ENCODE measurements at regions not wholly inside any gene's neighbourhood (a gene's known extent, or its start where the extent isn't known, plus 50 kb on each side); places are given as distances from the start of the nearest gene placed in this dataset.

GRCh38 chr2:217362710-217363109, 502.8 kb upstream of the TNP1 start:
- TF ChIP-seq POLR2A (IDR thresholded peaks at IDR 0.05; ENCODE audit: extremely low read depth, insufficient read length) = no peak
- DNase-seq (ENCODE audit: low read depth) = no peak
- H3K4me3 ChIP-seq (ENCODE audit: low read depth, low read length) = no peak overlapping the region

- DNase-seq (ENCODE audit: low read depth) = no peak
- TF ChIP-seq MAX (IDR thresholded peaks at IDR 0.05; ENCODE audit: low read depth, low read length) (no peak), MYC (IDR thresholded peaks at IDR 0.05; ENCODE audit: low read depth, low read length) (no peak), CTCF (IDR thresholded peaks at IDR 0.05; ENCODE audit: low read depth, low read length) (no peak), POLR2A (IDR thresholded peaks at IDR 0.05; ENCODE audit: extremely low read depth, insufficient read length) (no peak)
- no peak overlapping the region for H3K4me3 ChIP-seq (ENCODE audit: low read depth, low read length)
Observed at GRCh38 chr2:217362286-217362685, 502.4 kb upstream of the TNP1 start.

DNA sequence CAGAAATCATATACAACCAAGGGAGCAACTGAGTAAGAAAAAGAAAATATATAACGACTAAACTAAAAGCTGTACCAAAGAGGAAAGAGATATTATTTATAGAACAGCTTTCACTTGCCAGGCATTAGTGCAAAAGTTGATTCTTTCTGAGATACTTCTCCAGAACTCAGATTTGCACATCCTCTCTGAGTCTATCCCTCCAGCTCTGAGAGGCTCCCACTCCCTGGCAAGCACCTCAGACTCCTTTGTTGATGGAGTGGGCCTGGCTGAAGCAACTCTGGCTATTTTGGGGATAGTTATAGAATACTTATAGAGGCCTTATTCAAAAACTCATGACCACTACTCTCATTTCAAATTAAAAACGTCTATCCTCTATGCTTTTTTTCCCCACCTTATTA, 501.6 kb upstream of the TNP1 start:
- no peak for TF ChIP-seq POLR2A (IDR thresholded peaks at IDR 0.05; ENCODE audit: extremely low read depth, insufficient read length)
- TF ChIP-seq MAX (IDR thresholded peaks at IDR 0.05; ENCODE audit: low read depth, low read length) = no peak
- TF ChIP-seq MYC (IDR thresholded peaks at IDR 0.05; ENCODE audit: low read depth, low read length) = no peak
- TF ChIP-seq CTCF (IDR thresholded peaks at IDR 0.05; ENCODE audit: low read depth, low read length) = no peak
- DNase-seq (ENCODE audit: low read depth) = no peak
- no peak overlapping the region for H3K4me3 ChIP-seq (ENCODE audit: low read depth, low read length)

- TF ChIP-seq MYC (IDR thresholded peaks at IDR 0.05; ENCODE audit: low read depth, low read length) (no peak), MAX (IDR thresholded peaks at IDR 0.05; ENCODE audit: low read depth, low read length) (no peak), CTCF (IDR thresholded peaks at IDR 0.05; ENCODE audit: low read depth, low read length) (no peak), POLR2A (IDR thresholded peaks at IDR 0.05; ENCODE audit: extremely low read depth, insufficient read length) (no peak)
- peak; percentile 68 for DNase-seq (ENCODE audit: low read depth)
- H3K4me3 ChIP-seq (ENCODE audit: low read depth, low read length) = no peak overlapping the region
Observed at GRCh38 chr2:217360781-217361482, 501.1 kb upstream of the TNP1 start.

- no peak for DNase-seq (ENCODE audit: low read depth)
- TF ChIP-seq MAX (IDR thresholded peaks at IDR 0.05; ENCODE audit: low read depth, low read length) (no peak), CTCF (IDR thresholded peaks at IDR 0.05; ENCODE audit: low read depth, low read length) (no peak), POLR2A (IDR thresholded peaks at IDR 0.05; ENCODE audit: extremely low read depth, insufficient read length) (no peak), MYC (IDR thresholded peaks at IDR 0.05; ENCODE audit: low read depth, low read length) (no peak)
- no peak overlapping the region for H3K4me3 ChIP-seq (ENCODE audit: low read depth, low read length)
Observed at GRCh38 chr2:217360111-217360510, 500.2 kb upstream of the TNP1 start.

- DNase-seq (ENCODE audit: low read depth) = no peak
- H3K4me3 ChIP-seq (ENCODE audit: low read depth, low read length) = no peak overlapping the region
- TF ChIP-seq POLR2A (IDR thresholded peaks at IDR 0.05; ENCODE audit: extremely low read depth, insufficient read length) (no peak), MYC (IDR thresholded peaks at IDR 0.05; ENCODE audit: low read depth, low read length) (no peak), MAX (IDR thresholded peaks at IDR 0.05; ENCODE audit: low read depth, low read length) (no peak), CTCF (IDR thresholded peaks at IDR 0.05; ENCODE audit: low read depth, low read length) (no peak)
Observed at GRCh38 chr2:217357886-217358620, 498.2 kb upstream of the TNP1 start.

Measured in NB4 (cell line).